ENCODE measurements at regions not wholly inside any gene's neighbourhood (a gene's known extent, or its start where the extent isn't known, plus 50 kb on each side); places are given as distances from the start of the nearest gene placed in this dataset.

- TF ChIP-seq, protein P1, sequence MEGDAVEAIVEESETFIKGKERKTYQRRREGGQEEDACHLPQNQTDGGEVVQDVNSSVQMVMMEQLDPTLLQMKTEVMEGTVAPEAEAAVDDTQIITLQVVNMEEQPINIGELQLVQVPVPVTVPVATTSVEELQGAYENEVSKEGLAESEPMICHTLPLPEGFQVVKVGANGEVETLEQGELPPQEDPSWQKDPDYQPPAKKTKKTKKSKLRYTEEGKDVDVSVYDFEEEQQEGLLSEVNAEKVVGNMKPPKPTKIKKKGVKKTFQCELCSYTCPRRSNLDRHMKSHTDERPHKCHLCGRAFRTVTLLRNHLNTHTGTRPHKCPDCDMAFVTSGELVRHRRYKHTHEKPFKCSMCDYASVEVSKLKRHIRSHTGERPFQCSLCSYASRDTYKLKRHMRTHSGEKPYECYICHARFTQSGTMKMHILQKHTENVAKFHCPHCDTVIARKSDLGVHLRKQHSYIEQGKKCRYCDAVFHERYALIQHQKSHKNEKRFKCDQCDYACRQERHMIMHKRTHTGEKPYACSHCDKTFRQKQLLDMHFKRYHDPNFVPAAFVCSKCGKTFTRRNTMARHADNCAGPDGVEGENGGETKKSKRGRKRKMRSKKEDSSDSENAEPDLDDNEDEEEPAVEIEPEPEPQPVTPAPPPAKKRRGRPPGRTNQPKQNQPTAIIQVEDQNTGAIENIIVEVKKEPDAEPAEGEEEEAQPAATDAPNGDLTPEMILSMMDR (IDR thresholded peaks at IDR 0.05): no peak
- POLR2A ChIA-PET: interaction anchor here (0.7 to 1.1 kb wide), 3 partner anchors 8 to 726 kb away, joined by 3 to 4 read pairs (median 3); no protein-coding TSS in a partner anchor
- no peak for DNase-seq
- Mint-ChIP-seq H3K9me3 (no peaks in the 10 kb centered on the region), H3K4me3 (no peak overlapping the region), H3K4me1 (ENCODE audit: low read depth) (no peaks in the 10 kb centered on the region), H3K27me3 (no peaks in the 10 kb centered on the region), H3K27ac (no peak overlapping the region), H3K36me3 (ENCODE audit: low read depth) (no peaks in the 10 kb centered on the region)
- no peak for ATAC-seq
- CTCF ChIA-PET: interaction anchor here (2.0 kb wide), 1 partner anchor 76 kb away, joined by 5 read pairs; no protein-coding TSS in a partner anchor
- intact Hi-C loops (cut with micrococcal nuclease): no loop called here
These were observed 68.5 kb upstream of the PPARA start for GRCh38 chr22:46081831-46082210.

DNA sequence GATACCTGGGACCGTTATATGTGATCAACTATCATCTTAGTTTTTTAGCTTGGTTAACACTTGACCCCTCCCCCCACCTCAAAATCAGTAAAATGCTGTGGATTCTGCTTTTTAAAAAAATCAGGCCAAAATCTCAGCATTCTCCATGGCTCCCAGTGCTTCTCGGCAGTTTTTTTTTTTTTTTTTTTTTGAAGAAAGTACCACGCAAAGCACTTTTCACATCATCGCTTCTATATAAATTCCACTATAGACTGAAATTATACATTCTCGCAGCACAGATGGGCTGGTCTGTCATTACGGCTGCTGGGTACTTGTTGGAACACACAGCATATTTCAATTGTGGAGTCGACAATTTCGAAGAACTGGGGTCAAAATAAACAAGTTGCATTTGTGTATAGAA, 67.7 kb upstream of the PPARA start:
- ATAC-seq (no peak), DNase-seq (no peak)
- intact Hi-C loops (cut with micrococcal nuclease): no loop called here
- TF ChIP-seq, protein P1 (IDR thresholded peaks at IDR 0.05): no peak
- Mint-ChIP-seq H3K27me3 (no peaks in the 10 kb centered on the region), H3K9me3 (no peaks in the 10 kb centered on the region), H3K4me3 (no peak overlapping the region), H3K36me3 (ENCODE audit: low read depth) (no peaks in the 10 kb centered on the region), H3K4me1 (ENCODE audit: low read depth) (no peaks in the 10 kb centered on the region), H3K27ac (no peak overlapping the region)
- ChIA-PET CTCF (interaction anchor here (2.0 kb wide), 1 partner anchor 77 kb away, joined by 5 read pairs; no protein-coding TSS in a partner anchor), POLR2A (interaction anchor here (0.7 to 1.1 kb wide), 2 partner anchors 9 to 97 kb away, joined by 3 to 4 read pairs; no protein-coding TSS in a partner anchor)

- no peak for DNase-seq
- ChIA-PET CTCF (no interaction called here), POLR2A (no interaction called here)
These were observed 66.7 kb upstream of the PPARA start for GRCh38 chr22:46083383-46084350.

DNA sequence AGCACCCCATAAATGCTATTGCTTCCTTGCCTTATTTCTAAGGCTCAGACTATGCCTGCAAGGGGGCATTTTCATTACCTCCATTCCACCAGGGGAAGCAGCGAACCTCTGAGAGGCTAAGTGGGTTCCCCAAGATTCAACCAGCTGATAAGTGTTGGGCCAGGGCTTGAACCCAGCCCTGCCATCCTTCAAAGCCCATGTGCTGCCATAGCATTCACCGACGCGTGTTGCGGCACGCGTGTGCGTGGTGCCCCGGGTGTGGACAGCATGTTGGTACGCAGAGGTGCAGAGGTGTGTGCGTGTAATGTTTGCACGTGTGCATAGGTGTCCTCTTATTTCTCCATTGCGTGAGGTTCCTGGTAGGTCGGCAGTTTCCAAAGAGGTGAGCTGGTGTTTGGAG, 66.0 kb upstream of the PPARA start:
- Mint-ChIP-seq H3K4me3 (no peak overlapping the region), H3K36me3 (ENCODE audit: low read depth) (no peaks in the 10 kb centered on the region), H3K27me3 (no peaks in the 10 kb centered on the region), H3K4me1 (ENCODE audit: low read depth) (no peaks in the 10 kb centered on the region), H3K9me3 (no peaks in the 10 kb centered on the region), H3K27ac (no peak overlapping the region)
- CTCF ChIA-PET: no interaction called here
- intact Hi-C loops (cut with micrococcal nuclease): no loop called here
- POLR2A ChIA-PET: no interaction called here
- TF ChIP-seq, protein P1 (IDR thresholded peaks at IDR 0.05): no peak
- DNase-seq: no peak
- ATAC-seq: no peak

More at GRCh38 chr22:46083383-46084350, 66.7 kb upstream of the PPARA start:
- Mint-ChIP-seq H3K27ac (no peak overlapping the region), H3K4me3 (no peak overlapping the region), H3K4me1 (ENCODE audit: low read depth) (no peaks in the 10 kb centered on the region), H3K36me3 (ENCODE audit: low read depth) (no peaks in the 10 kb centered on the region), H3K9me3 (no peaks in the 10 kb centered on the region), H3K27me3 (no peaks in the 10 kb centered on the region)
- ATAC-seq: no peak
- intact Hi-C loops (cut with micrococcal nuclease): no loop called here
- TF ChIP-seq, protein P1 (IDR thresholded peaks at IDR 0.05): no peak
